Sigmoid colon (tissue), 6 donors: ENCODE measurements at regions not wholly inside any gene's neighbourhood (a gene's known extent, or its start where the extent isn't known, plus 50 kb on each side); places are given as distances from the start of the nearest gene placed in this dataset.

Experiments used
- DNase-seq: peaks from one replicate; pipeline ENCODE4 v3.0.0-alpha.2; 2019
- H3K27ac ChIP-seq, 4 donors: fragments of 200-600 bp; sonication (generic); one replicate each; pipeline ENCODE4 v1.5.1; 2016 to 2019; ENCODE audit warnings: mild to moderate bottlenecking in 1 of 4
- H3K27me3 ChIP-seq, 3 donors: fragments of 200-600 bp; sonication (generic); one replicate each; pipeline ENCODE4 v1.5.1; 2019; ENCODE audit warnings: mild to moderate bottlenecking in 1 of 3
- H3K36me3 ChIP-seq, 4 donors: fragments of 200-600 bp; sonication (generic); one replicate each; pipeline ENCODE4 v1.5.1; 2016 to 2019
- H3K4me1 ChIP-seq, 4 donors: fragments of 200-600 bp; sonication (generic); one replicate each; pipeline ENCODE4 v1.5.1; 2017 to 2019
- H3K4me3 ChIP-seq, 4 donors: fragments of 200-600 bp; sonication (generic); one replicate each; pipeline ENCODE4 v1.5.1; 2017 to 2019; ENCODE audit warnings: mild to moderate bottlenecking in 2 of 4, moderate library complexity in 1 of 4
- H3K9me3 ChIP-seq, 4 donors: fragments of 200-600 bp in 3 of 4; sonication (generic) in 3 of 4; one replicate each; pipeline versions ENCODE4 v1.5.1 to v1.6.1; 2013 to 2019
- CTCF ChIP-seq, 4 experiments: fragments of 450-650 bp in 3 of 4; fragments of 200-600 bp in 1 of 4; IDR thresholded peaks; one replicate each; pipeline ENCODE4 v1.5.1; 2016 to 2019; ENCODE audit warnings: antibody characterized with exemption in 4 of 4, mild to moderate bottlenecking in 3 of 4, moderate library complexity in 2 of 4
- EP300 ChIP-seq, 4 donors: sonication (generic); formaldehyde crosslinking; IDR thresholded peaks; one replicate each; pipeline ENCODE4 v1.6.1; 2017; ENCODE audit warnings: antibody characterized with exemption in 4 of 4
- POLR2A ChIP-seq, 2 donors: fragments of 450-650 bp; IDR thresholded peaks; one replicate each; pipeline ENCODE4 v1.6.1; 2016; ENCODE audit warnings: antibody characterized with exemption in 2 of 2, mild to moderate bottlenecking in 2 of 2, moderate library complexity in 2 of 2
- POLR2AphosphoS5 ChIP-seq, 4 donors: sonication (generic); formaldehyde crosslinking; IDR thresholded peaks; one replicate each; pipeline ENCODE4 v1.6.1; 2017; ENCODE audit warnings: antibody characterized with exemption in 4 of 4
- WGBS, 2 donors: extraction: QIAGEN DNeasy Blood & Tissue Kit; methylation state at CpG; one replicate each; pipeline ENCODE4 v1.1.7; 2013; 5-methylcytosine and 5-hydroxymethylcytosine counted together
- intact Hi-C: fragments of 100-400 bp; cut with DNase I; formaldehyde crosslinking; loops from one replicate; pipeline ENCODE4 v1.15.1; 2023
- donor health status: healthy with polysubstance abuse.
- donor health status: healthy.

GRCh38 chr2:117692001-117692763, 122.3 kb upstream of the DDX18 start:
- H3K27ac ChIP-seq, result no peak overlapping the region
- H3K4me1 ChIP-seq, result no peaks in the 10 kb centered on the region
- no peak for DNase-seq
- TF ChIP-seq CTCF (IDR thresholded peaks at IDR 0.05) (no peak), POLR2AphosphoS5 (IDR thresholded peaks at IDR 0.05) (no peak), POLR2A (IDR thresholded peaks at IDR 0.05) (no peak), EP300 (IDR thresholded peaks at IDR 0.05) (no peak)
- intact Hi-C loops, result no loop called here
- no peak overlapping the region for H3K4me3 ChIP-seq
- WGBS, 2 donors, result 73 to 77% methylated on average over 5 of the region's 5 CpGs
- H3K27me3 ChIP-seq, result no peaks in the 10 kb centered on the region
- no peaks in the 10 kb centered on the region for H3K9me3 ChIP-seq
- H3K36me3 ChIP-seq, result no peaks in the 10 kb centered on the region

- WGBS, 2 donors, result 74 to 75% methylated on average over 4 of the region's 4 CpGs
These were observed 121.3 kb upstream of the DDX18 start for GRCh38 chr2:117693154-117693553.

DNA sequence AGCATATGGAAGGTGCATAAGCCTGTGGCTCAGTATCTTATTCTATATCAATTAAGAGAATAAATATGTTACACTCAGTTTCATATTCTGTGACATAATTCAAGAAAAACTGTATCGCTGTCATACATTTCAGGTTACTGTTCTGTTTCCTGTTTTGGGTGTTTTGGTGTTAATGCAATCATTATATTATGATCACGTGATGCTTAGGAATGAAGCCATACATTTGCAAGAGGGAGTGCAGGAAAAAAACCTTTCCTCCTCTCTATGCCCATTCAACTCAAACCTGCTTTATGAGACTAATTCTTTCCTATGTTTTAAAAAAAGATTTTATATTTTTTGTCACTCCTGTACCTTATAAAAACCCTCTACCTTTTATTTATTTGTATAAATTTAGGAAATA, 120.8 kb upstream of the DDX18 start:
- TF ChIP-seq CTCF (IDR thresholded peaks at IDR 0.05), result no peak
- no peak for TF ChIP-seq POLR2A (IDR thresholded peaks at IDR 0.05)
- no peak for TF ChIP-seq POLR2AphosphoS5 (IDR thresholded peaks at IDR 0.05)
- no peak for TF ChIP-seq EP300 (IDR thresholded peaks at IDR 0.05)
- Histone ChIP-seq H3K36me3 (no peaks in the 10 kb centered on the region), H3K27ac (no peak overlapping the region), H3K27me3 (no peaks in the 10 kb centered on the region), H3K4me1 (no peaks in the 10 kb centered on the region), H3K9me3 (no peaks in the 10 kb centered on the region), H3K4me3 (no peak overlapping the region)
- WGBS, 2 donors, result 79 to 87% methylated on average over 2 of the region's 2 CpGs
- DNase-seq, result no peak
- intact Hi-C loops, result no loop called here

More at GRCh38 chr2:117693154-117693553, 121.3 kb upstream of the DDX18 start:
- DNase-seq, result no peak
- intact Hi-C loops, result no loop called here
- no peaks in the 10 kb centered on the region for H3K9me3 ChIP-seq
- TF ChIP-seq EP300 (IDR thresholded peaks at IDR 0.05) (no peak), POLR2A (IDR thresholded peaks at IDR 0.05) (no peak), POLR2AphosphoS5 (IDR thresholded peaks at IDR 0.05) (no peak), CTCF (IDR thresholded peaks at IDR 0.05) (no peak)
- H3K4me1 ChIP-seq, result no peaks in the 10 kb centered on the region
- no peaks in the 10 kb centered on the region for H3K36me3 ChIP-seq
- H3K27ac ChIP-seq, result no peak overlapping the region
- no peaks in the 10 kb centered on the region for H3K27me3 ChIP-seq
- no peak overlapping the region for H3K4me3 ChIP-seq

DNA sequence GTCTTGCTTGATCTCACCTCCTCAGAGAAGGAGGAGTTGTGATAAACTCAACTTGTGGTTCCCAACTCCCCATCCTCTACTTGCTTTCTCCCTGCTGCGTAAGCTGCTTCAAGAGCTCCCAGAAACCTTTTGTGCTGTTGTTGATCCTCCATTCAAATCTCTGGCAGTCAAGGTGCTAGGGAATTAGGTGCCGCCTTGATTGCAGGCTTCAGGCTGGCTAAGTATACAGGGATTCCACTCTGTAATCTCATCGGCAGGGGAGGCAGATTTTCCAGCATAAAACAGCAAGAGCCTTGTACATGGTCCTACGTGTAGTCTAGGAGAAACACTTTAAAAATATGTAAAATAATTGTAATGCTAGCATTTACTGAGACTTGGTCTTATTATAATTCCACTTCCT, 116.2 kb upstream of the DDX18 start:
- H3K36me3 ChIP-seq, result no peaks in the 10 kb centered on the region
- TF ChIP-seq POLR2AphosphoS5 (IDR thresholded peaks at IDR 0.05), result no peak
- no peak for TF ChIP-seq EP300 (IDR thresholded peaks at IDR 0.05)
- no peak for TF ChIP-seq POLR2A (IDR thresholded peaks at IDR 0.05)
- no peak for DNase-seq
- no peak overlapping the region for H3K27ac ChIP-seq
- intact Hi-C loops, result no loop called here
- H3K9me3 ChIP-seq, result no peaks in the 10 kb centered on the region
- no peaks in the 10 kb centered on the region for H3K4me1 ChIP-seq
- WGBS, 2 donors, result 72 to 75% methylated on average over 4 of the region's 4 CpGs
- H3K4me3 ChIP-seq, result no peak overlapping the region
- H3K27me3 ChIP-seq, result no peaks in the 10 kb centered on the region

GRCh38 chr2:117698819-117699218, 115.7 kb upstream of the DDX18 start:
- Histone ChIP-seq H3K9me3 (no peaks in the 10 kb centered on the region), H3K4me1 (no peaks in the 10 kb centered on the region), H3K4me3 (no peak overlapping the region), H3K27me3 (no peaks in the 10 kb centered on the region), H3K36me3 (no peaks in the 10 kb centered on the region), H3K27ac (no peak overlapping the region)
- intact Hi-C loops, result no loop called here
- 66 to 67% methylated on average over 4 of the region's 4 CpGs for WGBS, 2 donors
- TF ChIP-seq EP300 (IDR thresholded peaks at IDR 0.05), result no peak
- no peak for DNase-seq

- intact Hi-C loops, result no loop called here
- Histone ChIP-seq H3K36me3 (no peaks in the 10 kb centered on the region), H3K9me3 (no peaks in the 10 kb centered on the region), H3K4me1 (no peaks in the 10 kb centered on the region), H3K27me3 (no peaks in the 10 kb centered on the region), H3K4me3 (no peak overlapping the region), H3K27ac (no peak overlapping the region)
- TF ChIP-seq POLR2AphosphoS5 (IDR thresholded peaks at IDR 0.05) (no peak), POLR2A (IDR thresholded peaks at IDR 0.05) (no peak), EP300 (IDR thresholded peaks at IDR 0.05) (no peak), CTCF (IDR thresholded peaks at IDR 0.05) (no peak)
- no peak for DNase-seq
- WGBS, 2 donors, result 14 to 34% methylated on average over 2 of the region's 2 CpGs
These were observed 114.0 kb upstream of the DDX18 start for GRCh38 chr2:117700471-117700870.
